MM.1S (cell line): ENCODE measurements at regions not wholly inside any gene's neighbourhood (a gene's known extent, or its start where the extent isn't known, plus 50 kb on each side); places are given as distances from the start of the nearest gene placed in this dataset.

Source experiments
- CTCF ChIP-seq: fragments of 300-600 bp; sonication (generic); IDR thresholded peaks from 2 replicates; pipeline ENCODE4 v1.5.1; 2016; ENCODE audit warnings: antibody characterized with exemption, low read length, mixed read lengths
- EZH2 ChIP-seq: fragments of 300-600 bp; sonication (generic); optimal IDR thresholded peaks from 2 replicates; pipeline ENCODE3; 2017; ENCODE audit warnings: low read depth, mild to moderate bottlenecking, antibody characterized with exemption, low read length, mixed read lengths
- EZH2phosphoT487 ChIP-seq: fragments of 300-600 bp; sonication (generic); IDR thresholded peaks from 2 replicates; pipeline ENCODE4 v1.6.1; 2018; ENCODE audit warnings: antibody characterized with exemption, low read length

- no peak for TF ChIP-seq CTCF
- TF ChIP-seq EZH2phosphoT487 = no peak
- TF ChIP-seq EZH2 = no peak
Observed at GRCh38 chr3:22507709-22508108, 695.4 kb upstream of the UBE2E2 start.
